GM12864 (cell line): ENCODE measurements at regions not wholly inside any gene's neighbourhood (a gene's known extent, or its start where the extent isn't known, plus 50 kb on each side); places are given as distances from the start of the nearest gene placed in this dataset.

ENCODE experiments used
- DNase-seq: peaks from one replicate; pipeline ENCODE4 v3.0.0-alpha.2; 2011; ENCODE audit warnings: low read depth
- H3K4me3 ChIP-seq: 2 replicates; pipeline ENCODE4 v1.5.1; 2011; ENCODE audit warnings: mild to moderate bottlenecking, low read depth, low read length, control low read depth
- TF ChIP-seq, protein P1 (sequence below): IDR thresholded peaks from 2 replicates; pipeline ENCODE4 v1.5.1; 2011; ENCODE audit warnings: low read depth, mild to moderate bottlenecking, moderate library complexity, low read length, control low read depth, inconsistent platforms; ENCODE audit errors: missing control alignments

DNA sequence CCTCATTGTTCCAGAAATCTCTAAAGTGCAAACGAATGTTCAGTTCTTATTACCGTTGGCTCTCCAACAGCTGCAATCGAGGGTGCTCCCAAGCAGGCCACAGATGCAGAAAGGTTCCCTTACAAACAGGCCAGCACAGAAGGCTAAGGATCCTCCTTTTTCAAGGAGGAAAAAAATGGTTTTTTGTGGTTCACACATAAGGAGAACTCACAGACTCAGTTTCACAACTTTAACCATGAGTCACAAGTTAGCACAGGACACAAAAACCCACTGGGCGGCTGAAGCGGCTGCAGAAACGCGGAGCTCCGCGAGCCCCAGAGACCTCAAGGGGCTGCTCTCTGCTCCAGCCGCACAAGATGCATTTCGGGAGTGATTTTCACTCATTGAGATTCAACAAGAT is 98.2 kb upstream of the PRR5 start:
- no peak for DNase-seq
- TF ChIP-seq, protein P1, sequence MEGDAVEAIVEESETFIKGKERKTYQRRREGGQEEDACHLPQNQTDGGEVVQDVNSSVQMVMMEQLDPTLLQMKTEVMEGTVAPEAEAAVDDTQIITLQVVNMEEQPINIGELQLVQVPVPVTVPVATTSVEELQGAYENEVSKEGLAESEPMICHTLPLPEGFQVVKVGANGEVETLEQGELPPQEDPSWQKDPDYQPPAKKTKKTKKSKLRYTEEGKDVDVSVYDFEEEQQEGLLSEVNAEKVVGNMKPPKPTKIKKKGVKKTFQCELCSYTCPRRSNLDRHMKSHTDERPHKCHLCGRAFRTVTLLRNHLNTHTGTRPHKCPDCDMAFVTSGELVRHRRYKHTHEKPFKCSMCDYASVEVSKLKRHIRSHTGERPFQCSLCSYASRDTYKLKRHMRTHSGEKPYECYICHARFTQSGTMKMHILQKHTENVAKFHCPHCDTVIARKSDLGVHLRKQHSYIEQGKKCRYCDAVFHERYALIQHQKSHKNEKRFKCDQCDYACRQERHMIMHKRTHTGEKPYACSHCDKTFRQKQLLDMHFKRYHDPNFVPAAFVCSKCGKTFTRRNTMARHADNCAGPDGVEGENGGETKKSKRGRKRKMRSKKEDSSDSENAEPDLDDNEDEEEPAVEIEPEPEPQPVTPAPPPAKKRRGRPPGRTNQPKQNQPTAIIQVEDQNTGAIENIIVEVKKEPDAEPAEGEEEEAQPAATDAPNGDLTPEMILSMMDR, result no peak
- H3K4me3 ChIP-seq, result no peak overlapping the region

DNA sequence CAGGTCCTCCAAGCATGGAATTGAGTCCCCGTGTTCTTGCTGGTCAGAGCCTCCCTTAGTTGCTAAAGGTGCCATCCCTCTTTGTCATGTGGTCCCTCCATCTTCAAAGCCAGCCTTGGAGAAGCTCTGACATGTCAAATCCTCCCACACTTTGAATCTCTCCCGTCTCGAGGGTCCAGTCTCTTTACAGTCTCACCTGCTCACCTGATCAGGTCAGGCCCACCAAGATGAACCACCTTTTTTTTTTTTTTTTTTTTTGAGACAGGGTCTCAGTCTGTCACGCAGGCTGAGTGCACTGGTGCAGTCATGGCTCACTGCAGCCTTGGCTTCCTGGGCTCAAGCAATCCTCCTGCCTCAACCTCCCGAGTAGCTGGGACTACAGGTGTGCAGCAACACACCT is 100.3 kb upstream of the PRR5 start:
- no peak overlapping the region for H3K4me3 ChIP-seq
- TF ChIP-seq, protein P1, result no peak
- no peak for DNase-seq

DNA sequence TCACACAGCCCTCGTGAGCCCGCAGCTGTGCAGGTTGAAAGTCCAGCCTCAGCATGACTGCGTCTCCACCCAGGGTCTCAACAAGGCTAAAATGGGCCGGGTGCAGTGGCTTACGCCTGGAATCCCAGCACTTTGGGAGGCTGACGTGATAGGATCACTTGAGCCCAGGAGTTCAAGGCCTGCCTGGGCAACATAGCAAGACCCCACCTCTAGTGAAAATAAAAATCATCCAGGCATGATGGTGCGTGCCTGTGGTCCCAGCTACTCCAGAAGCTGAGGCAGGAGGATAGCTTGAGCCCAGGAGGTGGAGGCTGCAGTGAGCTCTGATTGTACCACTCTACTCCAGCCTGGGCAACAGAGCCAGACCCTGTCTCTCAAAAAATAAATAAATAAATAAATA is 100.8 kb upstream of the PRR5 start:
- no peak overlapping the region for H3K4me3 ChIP-seq
- no peak for DNase-seq
- TF ChIP-seq, protein P1, result no peak

DNA sequence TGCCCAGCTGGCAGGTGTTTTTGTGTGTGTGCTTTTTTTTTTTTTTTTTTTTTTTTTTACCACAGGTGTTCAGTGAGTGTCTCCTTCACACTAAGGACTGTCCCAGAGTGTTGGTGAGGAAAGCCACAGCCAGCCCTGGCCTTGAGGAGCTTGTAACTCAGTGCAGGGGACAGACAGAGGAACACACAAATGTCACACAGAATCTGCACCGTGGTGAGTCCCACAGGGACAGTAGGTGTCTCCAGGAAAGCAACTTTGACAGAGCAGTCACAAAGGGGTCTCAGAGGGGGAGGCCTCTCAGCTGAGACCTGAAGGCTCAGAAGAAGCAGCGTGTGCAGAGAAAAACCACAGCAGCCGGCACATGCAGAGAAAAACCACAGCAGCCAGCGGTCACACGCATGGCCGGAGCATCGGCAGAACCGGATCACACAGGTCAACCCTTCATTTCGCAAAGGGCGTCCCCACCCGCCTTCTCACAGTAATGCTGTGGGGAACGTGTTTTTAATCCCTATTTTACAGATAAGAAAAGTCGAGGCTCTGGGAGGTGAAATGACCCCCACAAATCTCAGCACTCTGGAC is 101.7 kb upstream of the PRR5 start:
- DNase-seq, result no peak
- no peak overlapping the region for H3K4me3 ChIP-seq
- TF ChIP-seq, protein P1, result no peak

DNA sequence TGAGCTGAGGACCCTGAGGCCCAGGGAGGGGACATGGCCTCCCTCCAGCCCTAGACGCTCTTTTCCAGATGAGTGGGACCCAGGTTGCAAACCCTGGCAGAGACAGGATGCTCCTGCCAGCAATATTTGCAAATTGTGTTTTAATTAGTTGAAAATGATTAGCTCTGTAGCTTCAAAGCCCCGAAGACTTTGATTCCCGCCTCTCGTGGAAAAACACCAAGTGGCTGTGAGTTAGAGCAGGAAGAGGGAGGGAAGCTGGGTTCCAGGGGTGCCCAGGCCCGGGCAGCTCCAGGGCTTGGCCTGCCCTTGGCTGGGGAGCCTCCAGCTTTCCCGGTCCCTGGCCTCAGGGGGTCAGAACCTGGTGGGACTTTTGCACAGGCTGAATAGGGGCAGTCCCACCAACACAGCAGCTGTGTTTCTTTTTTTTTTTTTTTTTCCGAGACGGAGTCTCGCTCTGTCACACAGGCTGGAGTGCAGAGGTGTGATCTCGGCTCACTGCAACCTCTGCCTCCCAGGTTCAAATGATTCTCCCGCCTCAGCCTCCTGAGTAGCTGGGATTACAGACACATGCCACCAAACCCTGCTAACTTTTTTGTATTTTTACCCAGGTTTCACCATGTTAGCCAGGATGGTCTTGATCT is 101.6 kb upstream of the RTL6 start:
- no peak for DNase-seq
- H3K4me3 ChIP-seq, result no peak overlapping the region
- TF ChIP-seq, protein P1, result no peak

DNA sequence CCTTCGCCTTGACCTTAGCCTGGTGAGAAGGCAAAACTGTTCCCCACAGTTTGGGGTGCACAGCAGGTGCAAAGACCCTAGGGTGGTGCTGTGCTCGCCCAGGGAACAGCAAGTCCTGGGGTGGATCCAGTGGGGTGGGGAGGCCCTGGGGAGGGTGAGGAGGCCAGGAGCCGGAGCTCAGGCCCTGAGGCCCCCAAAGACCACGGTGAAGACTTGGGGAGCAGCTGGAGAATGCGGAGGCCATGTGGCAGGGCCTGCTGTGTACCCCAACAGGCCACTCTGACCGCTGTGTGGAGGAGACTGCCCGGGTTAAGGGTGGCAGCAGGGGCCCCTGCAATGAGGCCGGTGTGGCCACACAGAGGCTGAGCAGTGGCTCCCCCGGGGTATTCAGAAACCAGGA is 101.1 kb upstream of the RTL6 start:
- DNase-seq, result no peak

More for the DNA sequence above, 101.1 kb upstream of the RTL6 start:
- no peak overlapping the region for H3K4me3 ChIP-seq
- TF ChIP-seq, protein P1, result no peak
